WTC11 (cell line): ENCODE measurements at regions not wholly inside any gene's neighbourhood (a gene's known extent, or its start where the extent isn't known, plus 50 kb on each side); places are given as distances from the start of the nearest gene placed in this dataset.

Experiments
- ATAC-seq: fragments of 200-7000 bp; cut with Tn5 transposase; 2 replicates; pipeline ENCODE4 v1.10.0; 2021; ENCODE audit warnings: mild to moderate bottlenecking, moderate library complexity
- CTCF ChIA-PET: fragments of 300-600 bp; sonication (Branson Sonifier 250); formaldehyde crosslinking; loops from one replicate; lab custom pipeline; 2021; ENCODE audit warnings: antibody characterized with exemption; lab: Charles Lee
- POLR2A ChIA-PET: fragments of 350-600 bp; sonication (Branson Sonifier 250); formaldehyde crosslinking; loops from one replicate; lab custom pipeline; 2021; ENCODE audit warnings: antibody characterized with exemption; lab: Charles Lee
- DNase-seq: peaks from one replicate; pipeline ENCODE4 v3.0.0; 2021; ENCODE audit warnings: low spot score
- H3K27ac Mint-ChIP-seq: 2 replicates; pipeline ENCODE4 v1.8.0; 2021; ENCODE audit warnings: mixed read lengths
- H3K27me3 Mint-ChIP-seq: 2 replicates; pipeline ENCODE4 v1.8.0; 2021; ENCODE audit warnings: low read depth, mild to moderate bottlenecking, moderate library complexity, mixed read lengths
- H3K36me3 Mint-ChIP-seq: 2 replicates; pipeline ENCODE4 v1.8.0; 2021; ENCODE audit warnings: mixed read lengths
- H3K4me1 Mint-ChIP-seq: 2 replicates; pipeline ENCODE4 v1.8.0; 2022; ENCODE audit warnings: mixed read lengths
- H3K4me3 Mint-ChIP-seq: 2 replicates; pipeline ENCODE4 v1.8.0; 2021; ENCODE audit warnings: mild to moderate bottlenecking, moderate library complexity, mixed read lengths
- H3K9me3 Mint-ChIP-seq: 2 replicates; pipeline ENCODE4 v1.8.0; 2021; ENCODE audit warnings: mixed read lengths
- AR ChIP-seq: fragments of 250-450 bp; sonication (Bioruptor Pico); IDR thresholded peaks from 2 replicates; pipeline ENCODE4 v1.9.0; 2021; ENCODE audit warnings: mild to moderate bottlenecking
- ATF6 ChIP-seq: sonication (generic); formaldehyde crosslinking; IDR thresholded peaks from 2 replicates; pipeline ENCODE4 v1.8.1; 2023; ENCODE audit warnings: mild to moderate bottlenecking, missing genetic modification reagents
- FOXJ3 ChIP-seq: sonication (generic); formaldehyde crosslinking; IDR thresholded peaks from 2 replicates; pipeline ENCODE4 v1.9.0; 2021; ENCODE audit warnings: missing genetic modification reagents, mild to moderate bottlenecking, borderline replicate concordance
- GABPB1 ChIP-seq: sonication (generic); formaldehyde crosslinking; IDR thresholded peaks from 2 replicates; pipeline ENCODE4 v1.8.1; 2023; ENCODE audit warnings: mild to moderate bottlenecking, missing genetic modification reagents
- HMGXB4 ChIP-seq: sonication (generic); formaldehyde crosslinking; IDR thresholded peaks from 2 replicates; pipeline ENCODE4 v1.8.1; 2023; ENCODE audit warnings: mild to moderate bottlenecking, moderate library complexity, missing genetic modification reagents
- MYBL2 ChIP-seq: sonication (generic); formaldehyde crosslinking; IDR thresholded peaks from 2 replicates; pipeline ENCODE4 v1.8.1; 2023; ENCODE audit warnings: mild to moderate bottlenecking, moderate library complexity, missing genetic modification reagents
- PRRX2 ChIP-seq: fragments of 250-450 bp; sonication (Bioruptor Pico); IDR thresholded peaks from 2 replicates; pipeline ENCODE4 v1.8.0; 2021; ENCODE audit warnings: mild to moderate bottlenecking
- SMAD3 ChIP-seq: sonication (generic); formaldehyde crosslinking; IDR thresholded peaks from 2 replicates; pipeline ENCODE4 v1.8.0; 2022; ENCODE audit warnings: missing genetic modification reagents, mild to moderate bottlenecking, borderline replicate concordance
- TCF7 ChIP-seq: sonication (generic); formaldehyde crosslinking; IDR thresholded peaks from 2 replicates; pipeline ENCODE4 v1.8.0; 2022; ENCODE audit warnings: mild to moderate bottlenecking, low read depth, missing genetic modification reagents, moderate library complexity
- ZBTB43 ChIP-seq: sonication (generic); formaldehyde crosslinking; IDR thresholded peaks from 2 replicates; pipeline ENCODE4 v1.8.1; 2023; ENCODE audit warnings: mild to moderate bottlenecking, missing genetic modification reagents
- ZNF138 ChIP-seq: sonication (generic); formaldehyde crosslinking; conservative IDR thresholded peaks from 2 replicates; pipeline ENCODE4 v1.8.1; 2022; ENCODE audit warnings: mild to moderate bottlenecking, moderate library complexity, missing genetic modification reagents
- ZNF263 ChIP-seq: sonication (generic); formaldehyde crosslinking; IDR thresholded peaks from 2 replicates; pipeline ENCODE4 v1.8.1; 2022; ENCODE audit warnings: low read depth, mild to moderate bottlenecking, moderate library complexity, missing genetic modification reagents
- TF ChIP-seq, protein P1 (sequence below): sonication (generic); formaldehyde crosslinking; IDR thresholded peaks from 2 replicates; pipeline ENCODE4 v1.8.0; 2022; ENCODE audit warnings: mild to moderate bottlenecking, missing genetic modification reagents
- TF ChIP-seq, protein P2 (sequence below): sonication (generic); formaldehyde crosslinking; IDR thresholded peaks from 2 replicates; pipeline ENCODE4 v1.8.0; 2022; ENCODE audit warnings: mild to moderate bottlenecking, missing genetic modification reagents
- TF ChIP-seq, protein P3 (sequence below): sonication (generic); formaldehyde crosslinking; conservative IDR thresholded peaks from 2 replicates; pipeline ENCODE4 v1.8.1; 2022; ENCODE audit warnings: mild to moderate bottlenecking, missing genetic modification reagents
- TF ChIP-seq, protein P4 (sequence below): sonication (generic); formaldehyde crosslinking; IDR thresholded peaks from 2 replicates; pipeline ENCODE4 v1.8.1; 2022; ENCODE audit warnings: missing genetic modification reagents, borderline replicate concordance
- TF ChIP-seq, protein P5 (sequence below): fragments of 250-450 bp; sonication (Bioruptor Pico); conservative IDR thresholded peaks from 2 replicates; pipeline ENCODE4 v1.9.0; 2021; ENCODE audit warnings: mild to moderate bottlenecking
- TF ChIP-seq, protein P6 (sequence below): fragments of 250-450 bp; sonication (Bioruptor Pico); IDR thresholded peaks from 2 replicates; pipeline ENCODE4 v1.9.0; 2021; ENCODE audit warnings: mild to moderate bottlenecking

- TF ChIP-seq, protein P1, sequence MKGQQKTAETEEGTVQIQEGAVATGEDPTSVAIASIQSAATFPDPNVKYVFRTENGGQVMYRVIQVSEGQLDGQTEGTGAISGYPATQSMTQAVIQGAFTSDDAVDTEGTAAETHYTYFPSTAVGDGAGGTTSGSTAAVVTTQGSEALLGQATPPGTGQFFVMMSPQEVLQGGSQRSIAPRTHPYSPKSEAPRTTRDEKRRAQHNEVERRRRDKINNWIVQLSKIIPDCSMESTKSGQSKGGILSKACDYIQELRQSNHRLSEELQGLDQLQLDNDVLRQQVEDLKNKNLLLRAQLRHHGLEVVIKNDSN (CRISPR knock-in tag): no peak
- no peak for TF ChIP-seq MYBL2 (CRISPR knock-in tag)
- TF ChIP-seq HMGXB4 (CRISPR knock-in tag): no peak
- no peak for TF ChIP-seq GABPB1 (CRISPR knock-in tag)
- no peak for TF ChIP-seq FOXJ3 (CRISPR knock-in tag)
- TF ChIP-seq TCF7: no peak
- TF ChIP-seq AR (CRISPR knock-in tag): no peak
- TF ChIP-seq, protein P2, sequence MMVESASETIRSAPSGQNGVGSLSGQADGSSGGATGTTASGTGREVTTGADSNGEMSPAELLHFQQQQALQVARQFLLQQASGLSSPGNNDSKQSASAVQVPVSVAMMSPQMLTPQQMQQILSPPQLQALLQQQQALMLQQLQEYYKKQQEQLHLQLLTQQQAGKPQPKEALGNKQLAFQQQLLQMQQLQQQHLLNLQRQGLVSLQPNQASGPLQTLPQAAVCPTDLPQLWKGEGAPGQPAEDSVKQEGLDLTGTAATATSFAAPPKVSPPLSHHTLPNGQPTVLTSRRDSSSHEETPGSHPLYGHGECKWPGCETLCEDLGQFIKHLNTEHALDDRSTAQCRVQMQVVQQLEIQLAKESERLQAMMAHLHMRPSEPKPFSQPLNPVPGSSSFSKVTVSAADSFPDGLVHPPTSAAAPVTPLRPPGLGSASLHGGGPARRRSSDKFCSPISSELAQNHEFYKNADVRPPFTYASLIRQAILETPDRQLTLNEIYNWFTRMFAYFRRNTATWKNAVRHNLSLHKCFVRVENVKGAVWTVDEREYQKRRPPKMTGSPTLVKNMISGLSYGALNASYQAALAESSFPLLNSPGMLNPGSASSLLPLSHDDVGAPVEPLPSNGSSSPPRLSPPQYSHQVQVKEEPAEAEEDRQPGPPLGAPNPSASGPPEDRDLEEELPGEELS (CRISPR knock-in tag): no peak
- TF ChIP-seq, protein P3, sequence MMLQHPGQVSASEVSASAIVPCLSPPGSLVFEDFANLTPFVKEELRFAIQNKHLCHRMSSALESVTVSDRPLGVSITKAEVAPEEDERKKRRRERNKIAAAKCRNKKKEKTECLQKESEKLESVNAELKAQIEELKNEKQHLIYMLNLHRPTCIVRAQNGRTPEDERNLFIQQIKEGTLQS: no peak
- TF ChIP-seq ATF6 (CRISPR knock-in tag): no peak
- no peak for TF ChIP-seq ZNF138 (CRISPR knock-in tag)
- no peak for TF ChIP-seq SMAD3 (CRISPR knock-in tag)
- TF ChIP-seq, protein P4, sequence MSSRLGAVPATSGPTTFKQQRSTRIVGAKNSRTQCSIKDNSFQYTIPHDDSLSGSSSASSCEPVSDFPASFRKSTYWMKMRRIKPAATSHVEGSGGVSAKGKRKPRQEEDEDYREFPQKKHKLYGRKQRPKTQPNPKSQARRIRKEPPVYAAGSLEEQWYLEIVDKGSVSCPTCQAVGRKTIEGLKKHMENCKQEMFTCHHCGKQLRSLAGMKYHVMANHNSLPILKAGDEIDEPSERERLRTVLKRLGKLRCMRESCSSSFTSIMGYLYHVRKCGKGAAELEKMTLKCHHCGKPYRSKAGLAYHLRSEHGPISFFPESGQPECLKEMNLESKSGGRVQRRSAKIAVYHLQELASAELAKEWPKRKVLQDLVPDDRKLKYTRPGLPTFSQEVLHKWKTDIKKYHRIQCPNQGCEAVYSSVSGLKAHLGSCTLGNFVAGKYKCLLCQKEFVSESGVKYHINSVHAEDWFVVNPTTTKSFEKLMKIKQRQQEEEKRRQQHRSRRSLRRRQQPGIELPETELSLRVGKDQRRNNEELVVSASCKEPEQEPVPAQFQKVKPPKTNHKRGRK (CRISPR knock-in tag): no peak
- no peak for TF ChIP-seq ZNF263 (CRISPR knock-in tag)
- no peak for TF ChIP-seq PRRX2 (CRISPR knock-in tag)
- TF ChIP-seq, protein P5, sequence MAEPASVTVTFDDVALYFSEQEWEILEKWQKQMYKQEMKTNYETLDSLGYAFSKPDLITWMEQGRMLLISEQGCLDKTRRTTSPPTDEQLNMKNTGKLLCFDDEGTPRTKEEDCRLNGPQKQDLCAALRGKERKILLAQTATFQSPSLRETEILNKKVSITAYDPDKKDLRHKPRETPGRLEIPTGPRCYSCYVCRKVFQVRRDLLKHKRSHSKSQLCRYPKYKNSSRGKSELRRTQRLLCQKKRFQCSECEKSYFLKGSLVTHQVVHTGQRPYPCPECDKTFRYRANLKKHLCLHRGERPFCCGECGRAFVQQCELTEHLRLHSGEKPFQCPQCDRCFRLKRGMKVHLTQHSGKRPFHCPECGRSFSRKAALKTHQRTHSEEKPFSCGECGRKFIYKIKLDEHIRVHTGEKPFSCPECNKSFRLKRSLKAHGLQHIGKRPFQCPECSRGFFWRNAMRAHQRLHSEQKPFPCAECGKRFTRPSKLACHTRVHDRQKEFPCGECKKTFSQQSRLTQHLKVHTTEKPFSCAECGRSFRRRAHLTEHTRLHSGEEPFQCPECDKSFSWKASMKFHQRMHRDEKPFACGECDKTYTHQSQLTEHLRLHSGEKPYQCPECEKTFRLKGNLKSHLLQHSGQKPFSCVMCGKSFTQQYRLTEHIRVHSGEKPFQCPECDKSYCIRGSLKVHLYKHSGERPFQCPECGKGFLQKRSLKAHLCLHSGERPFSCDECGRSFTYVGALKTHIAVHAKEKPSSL (CRISPR knock-in tag): no peak
- TF ChIP-seq, protein P6, sequence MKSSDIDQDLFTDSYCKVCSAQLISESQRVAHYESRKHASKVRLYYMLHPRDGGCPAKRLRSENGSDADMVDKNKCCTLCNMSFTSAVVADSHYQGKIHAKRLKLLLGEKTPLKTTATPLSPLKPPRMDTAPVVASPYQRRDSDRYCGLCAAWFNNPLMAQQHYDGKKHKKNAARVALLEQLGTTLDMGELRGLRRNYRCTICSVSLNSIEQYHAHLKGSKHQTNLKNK (CRISPR knock-in tag): no peak
- TF ChIP-seq ZBTB43 (CRISPR knock-in tag): no peak
- POLR2A ChIA-PET: no interaction called here
- CTCF ChIA-PET: no interaction called here
- no peaks in the 10 kb centered on the region for H3K27me3 Mint-ChIP-seq
- H3K9me3 Mint-ChIP-seq: peaks cover 5% of the 10 kb centered on the region; the same call in 1 of the 2 replicates
- no peak overlapping the region for H3K27ac Mint-ChIP-seq
- DNase-seq (no peak), ATAC-seq (no peak)
- no peak overlapping the region for H3K4me3 Mint-ChIP-seq
- H3K36me3 Mint-ChIP-seq: no peaks in the 10 kb centered on the region
- peaks cover 7% of the 10 kb centered on the region for H3K4me1 Mint-ChIP-seq
Measured at GRCh38 chr5:84506625-84507024, 121.9 kb upstream of the EDIL3 start.
